HUES64 (cell line): ENCODE measurements at regions not wholly inside any gene's neighbourhood (a gene's known extent, or its start where the extent isn't known, plus 50 kb on each side); places are given as distances from the start of the nearest gene placed in this dataset.
"Not testable (repeated sequence)": the region's sequence is repeated elsewhere in the genome, so short reads cannot be mapped to it uniquely, and the experiment has no call there.

Source experiments
- H3K27ac ChIP-seq: 2 replicates; pipeline ENCODE4 v1.7.0; 2013; ENCODE audit warnings: low read depth, low read length, inconsistent platforms
- H3K27me3 ChIP-seq: 2 replicates; pipeline ENCODE4 v1.6.1; 2013; ENCODE audit warnings: mild to moderate bottlenecking, low read length; ENCODE audit not compliant: insufficient read depth
- H3K36me3 ChIP-seq: 2 replicates; pipeline ENCODE4 v1.6.1; 2013; ENCODE audit warnings: mild to moderate bottlenecking, low read length; ENCODE audit not compliant: insufficient read depth
- H3K4me1 ChIP-seq: 2 replicates; pipeline ENCODE4 v1.6.1; 2013; ENCODE audit warnings: mild to moderate bottlenecking, low read length, moderate library complexity; ENCODE audit not compliant: insufficient read depth
- H3K4me3 ChIP-seq: 2 replicates; pipeline ENCODE4 v1.5.1; 2013; ENCODE audit warnings: mild to moderate bottlenecking, low read length, moderate library complexity
- H3K9ac ChIP-seq: 2 replicates; pipeline ENCODE4 v1.6.1; 2013; ENCODE audit warnings: mild to moderate bottlenecking, low read depth, low read length
- H3K9me3 ChIP-seq: 2 replicates; pipeline ENCODE4 v1.6.1; 2013; ENCODE audit warnings: low read depth, low read length; ENCODE audit not compliant: insufficient read depth
- WGBS: fragments of 150-250, 120-280 bp; methylation state at CpG from one replicate; pipeline ENCODE4 v1.1.7; 2013; ENCODE audit warnings: missing lambda C conversion rate; 5-methylcytosine and 5-hydroxymethylcytosine counted together

GRCh38 chr2:237234268-237234667, 148.6 kb downstream of the COPS8 start:
- Histone ChIP-seq H3K27ac (no peak overlapping the region), H3K27me3 (no peaks in the 10 kb centered on the region), H3K9me3 (no peaks in the 10 kb centered on the region), H3K4me1 (no peaks in the 10 kb centered on the region), H3K9ac (no peak overlapping the region), H3K4me3 (no peak overlapping the region), H3K36me3 (no peaks in the 10 kb centered on the region)
- 98% methylated on average over 2 of the region's 2 CpGs for whole genome bisulfite sequencing

DNA sequence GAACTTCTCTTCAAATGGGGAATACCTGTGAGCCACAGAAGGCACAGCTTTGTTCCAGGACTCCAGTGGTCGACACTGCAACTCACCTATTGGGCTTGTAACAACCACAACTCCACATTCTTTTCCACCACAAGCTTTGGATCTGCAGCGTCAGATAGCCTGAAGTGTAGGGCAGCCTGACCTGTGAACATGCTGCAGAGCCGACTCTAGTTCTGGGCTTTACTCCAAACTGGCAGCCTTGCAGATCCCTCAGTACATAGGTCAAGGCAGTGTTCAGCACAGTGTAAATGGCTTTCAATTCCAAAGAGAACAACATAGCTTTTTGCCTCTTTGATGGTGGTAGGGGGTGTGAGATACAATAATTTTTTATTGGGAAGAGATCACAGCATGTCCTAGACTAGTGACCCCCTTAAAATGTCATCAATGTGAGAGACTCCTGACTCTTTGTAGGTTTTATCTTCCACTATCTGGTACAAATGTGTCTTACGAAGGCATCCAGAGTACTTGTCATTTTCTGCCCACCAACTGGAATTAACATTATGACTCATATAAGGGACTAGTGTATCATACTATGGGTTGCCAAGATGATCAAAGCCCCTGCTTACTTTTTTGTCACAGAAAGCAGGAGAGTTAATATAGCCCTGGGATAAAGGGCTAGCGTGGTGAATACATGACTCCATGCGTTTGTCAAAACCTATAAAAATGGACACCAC, 149.8 kb downstream of the COPS8 start:
- Histone ChIP-seq H3K27ac (no peak overlapping the region), H3K4me1 (no peaks in the 10 kb centered on the region), H3K9ac (no peak overlapping the region), H3K27me3 (no peaks in the 10 kb centered on the region), H3K36me3 (no peaks in the 10 kb centered on the region), H3K9me3 (no peaks in the 10 kb centered on the region), H3K4me3 (no peak overlapping the region)
- WGBS: 83% methylated on average over 5 of the region's 6 CpGs

GRCh38 chr2:237236188-237236587, 150.5 kb downstream of the COPS8 start:
- Histone ChIP-seq H3K4me3 (no peak overlapping the region), H3K36me3 (no peaks in the 10 kb centered on the region), H3K9me3 (peaks cover 4% of the 10 kb centered on the region), H3K27ac (no peak overlapping the region), H3K27me3 (no peaks in the 10 kb centered on the region), H3K4me1 (no peaks in the 10 kb centered on the region), H3K9ac (no peak overlapping the region)
- WGBS: 95% methylated on average over 2 of the region's 2 CpGs

DNA sequence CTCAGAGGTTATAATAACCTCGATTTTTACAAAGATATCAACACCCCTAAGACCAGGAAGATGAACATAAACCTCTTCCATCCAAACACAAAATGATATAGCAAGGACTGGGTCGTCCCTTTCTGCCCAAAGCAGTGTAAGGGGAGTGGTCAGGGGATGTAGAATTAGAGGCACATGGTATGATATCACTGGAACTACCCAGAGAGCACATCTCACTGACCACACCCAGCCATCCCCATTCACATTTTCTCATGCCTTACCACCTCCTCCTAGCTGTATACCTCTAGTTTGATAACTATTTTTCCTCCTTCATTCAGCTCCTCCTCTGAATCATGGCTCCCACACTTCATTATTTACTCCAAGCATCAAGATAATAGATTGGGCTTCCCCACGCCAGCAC, 152.6 kb downstream of the COPS8 start:
- H3K27ac ChIP-seq: no peak overlapping the region
- no peak overlapping the region for H3K4me3 ChIP-seq
- H3K9me3 ChIP-seq: peaks cover 12% of the 10 kb centered on the region
- H3K4me1 ChIP-seq: no peaks in the 10 kb centered on the region
- WGBS: 73% methylated on average over 2 of the region's 3 CpGs
- H3K27me3 ChIP-seq: no peaks in the 10 kb centered on the region
- H3K36me3 ChIP-seq: no peaks in the 10 kb centered on the region
- no peak overlapping the region for H3K9ac ChIP-seq

DNA sequence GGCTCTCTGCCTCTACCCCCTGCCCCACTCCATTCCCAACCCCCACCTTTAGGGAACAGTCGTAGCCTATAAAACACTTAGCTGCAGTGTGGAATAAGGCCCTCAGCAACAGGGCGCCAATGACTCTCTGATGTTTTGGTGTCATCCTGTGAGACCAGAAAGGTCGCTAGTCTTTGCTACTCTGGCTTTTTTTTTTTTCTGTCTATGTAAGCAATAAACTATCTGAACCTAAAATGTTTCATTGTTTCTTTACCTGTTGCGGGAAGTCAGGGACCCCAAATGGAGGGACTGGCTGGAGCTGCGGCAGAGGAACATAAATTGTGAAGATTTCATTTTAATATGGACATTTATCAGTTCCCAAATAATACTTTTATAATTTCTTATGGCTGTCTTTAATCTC, 154.6 kb downstream of the COPS8 start:
- Histone ChIP-seq H3K27ac (no peak overlapping the region), H3K4me1 (no peaks in the 10 kb centered on the region), H3K27me3 (no peaks in the 10 kb centered on the region; the same call in 1 of the 2 replicates), H3K9me3 (peaks cover 12% of the 10 kb centered on the region), H3K9ac (no peak overlapping the region), H3K4me3 (no peak overlapping the region), H3K36me3 (no peaks in the 10 kb centered on the region)
- WGBS: 96% methylated on average over 3 of the region's 5 CpGs

DNA sequence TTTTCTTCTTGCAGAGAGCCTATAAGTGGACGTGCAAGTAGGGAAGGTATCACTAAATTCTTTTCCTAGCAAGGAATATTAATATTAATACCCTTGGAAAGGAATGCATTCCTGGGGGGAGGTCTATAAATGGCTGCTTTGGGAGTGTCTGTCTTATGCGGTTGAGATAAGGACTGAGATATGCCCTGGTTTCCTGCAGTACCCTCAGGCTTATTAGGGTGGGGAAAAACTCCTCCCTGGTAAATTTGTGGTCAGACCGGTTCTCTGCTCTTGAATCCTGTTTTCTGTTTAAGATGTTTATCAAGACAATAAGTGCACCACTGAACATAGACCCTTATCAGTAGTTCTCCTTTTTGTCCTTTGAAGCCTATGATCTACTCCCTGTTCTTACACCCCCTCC, 155.2 kb downstream of the COPS8 start:
- H3K27me3 ChIP-seq, H3K36me3 ChIP-seq, H3K4me3 ChIP-seq, H3K9ac ChIP-seq, H3K27ac ChIP-seq, H3K4me1 ChIP-seq: not testable (repeated sequence)
- peaks cover 12% of the 10 kb centered on the region for H3K9me3 ChIP-seq
- 100% methylated on average over 2 of the region's 3 CpGs for WGBS

- WGBS: 92% methylated on average over 1 of the region's 1 CpG
- Histone ChIP-seq H3K27me3 (no peaks in the 10 kb centered on the region; the same call in 1 of the 2 replicates), H3K4me3 (no peak overlapping the region), H3K9me3 (peaks cover 12% of the 10 kb centered on the region), H3K9ac (no peak overlapping the region), H3K27ac (no peak overlapping the region), H3K4me1 (no peaks in the 10 kb centered on the region), H3K36me3 (no peaks in the 10 kb centered on the region)
Measured at GRCh38 chr2:237242091-237242536, 156.4 kb downstream of the COPS8 start.

GRCh38 chr2:237243487-237243886, 157.8 kb downstream of the COPS8 start:
- H3K4me1 ChIP-seq: no peaks in the 10 kb centered on the region
- no peaks in the 10 kb centered on the region for H3K36me3 ChIP-seq
- peaks cover 12% of the 10 kb centered on the region for H3K9me3 ChIP-seq
- no peak overlapping the region for H3K27ac ChIP-seq
- no peak overlapping the region for H3K9ac ChIP-seq
- H3K27me3 ChIP-seq: no peaks in the 10 kb centered on the region; the same call in 1 of the 2 replicates
- WGBS: 93% methylated on average over 2 of the region's 2 CpGs
- H3K4me3 ChIP-seq: no peak overlapping the region

DNA sequence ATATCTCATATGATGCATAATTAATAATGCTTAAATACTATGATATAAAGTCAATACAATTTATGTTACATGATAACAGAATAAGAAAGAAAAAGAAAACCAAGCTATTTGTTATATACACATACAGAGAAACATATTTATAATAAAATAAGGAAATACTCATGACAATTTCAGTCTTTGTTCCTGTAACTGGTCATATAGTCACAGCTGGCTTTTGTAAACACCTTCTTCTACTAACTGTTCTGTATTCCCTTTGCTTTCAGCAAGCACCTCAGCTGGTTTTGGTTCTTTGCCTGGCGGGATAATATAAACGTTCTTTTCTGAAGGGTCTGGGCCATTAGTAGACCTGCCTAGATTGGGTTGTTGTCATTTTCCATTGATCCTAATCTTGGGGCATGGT, 158.5 kb downstream of the COPS8 start:
- Histone ChIP-seq H3K27ac (no peak overlapping the region), H3K27me3 (no peaks in the 10 kb centered on the region; the same call in 1 of the 2 replicates), H3K4me3 (no peak overlapping the region), H3K4me1 (no peaks in the 10 kb centered on the region), H3K9ac (no peak overlapping the region), H3K36me3 (no peaks in the 10 kb centered on the region), H3K9me3 (peaks cover 12% of the 10 kb centered on the region)
- 94% methylated on average over 2 of the region's 2 CpGs for whole genome bisulfite sequencing

DNA sequence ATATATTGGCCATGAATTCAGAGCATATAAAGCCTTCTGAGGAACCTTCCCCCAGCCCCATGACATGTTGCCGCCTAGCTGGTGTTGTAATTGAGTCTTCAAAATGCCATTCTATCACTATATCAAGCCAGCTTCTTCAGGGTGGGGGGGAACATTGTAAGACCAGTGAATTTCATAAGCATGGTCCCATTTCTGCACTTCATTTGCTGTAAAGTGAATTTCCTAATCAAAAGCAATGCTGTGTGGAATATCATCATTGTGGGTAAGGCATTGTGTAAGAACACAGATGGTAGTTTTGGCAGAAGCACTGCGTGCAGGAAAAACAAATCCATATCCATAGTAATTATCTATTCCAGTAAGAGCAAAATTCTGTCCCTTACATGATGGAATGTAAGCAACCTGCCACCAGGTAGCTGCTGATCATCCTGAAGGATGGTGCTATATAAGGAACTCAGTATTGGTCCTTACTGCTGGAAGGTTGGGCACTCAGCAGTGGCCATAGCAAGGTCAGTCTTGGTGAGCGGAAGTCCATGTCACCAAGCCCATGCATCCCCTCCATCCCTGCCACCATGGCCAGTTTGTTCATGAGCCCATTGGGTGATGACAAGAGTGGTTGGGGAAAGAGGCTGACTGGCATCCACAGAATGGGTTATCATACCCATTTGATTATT, 159.4 kb downstream of the COPS8 start:
- Histone ChIP-seq H3K36me3 (no peaks in the 10 kb centered on the region), H3K4me3 (no peak overlapping the region), H3K4me1 (no peaks in the 10 kb centered on the region), H3K27ac (no peak overlapping the region), H3K9ac (no peak overlapping the region), H3K9me3 (peaks cover 12% of the 10 kb centered on the region), H3K27me3 (no peaks in the 10 kb centered on the region; the same call in 1 of the 2 replicates)
- WGBS: 88% methylated on average over 1 of the region's 3 CpGs

DNA sequence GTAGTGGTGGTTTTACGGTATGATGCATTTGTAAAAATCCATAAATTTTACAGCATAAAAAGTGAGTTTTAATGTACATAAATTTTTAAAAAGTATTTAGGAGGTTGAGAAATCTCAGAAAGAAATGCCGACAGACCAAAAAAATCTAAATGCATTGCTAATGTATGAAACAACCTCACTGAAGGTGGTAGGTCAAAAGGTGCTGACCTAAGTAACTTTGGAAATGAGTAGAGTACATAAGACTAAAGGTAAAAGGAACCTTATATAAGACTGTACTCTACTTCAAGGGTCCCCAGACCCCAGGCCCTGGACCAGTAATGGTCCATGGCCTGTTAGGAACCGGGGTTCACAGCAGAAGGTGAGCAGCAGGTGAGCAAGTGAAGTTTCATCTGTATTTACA, 163.4 kb downstream of the COL6A3 start:
- Histone ChIP-seq H3K4me3 (no peak overlapping the region), H3K9ac (no peak overlapping the region), H3K36me3 (no peaks in the 10 kb centered on the region), H3K27me3 (no peaks in the 10 kb centered on the region), H3K9me3 (no peaks in the 10 kb centered on the region), H3K27ac (no peak overlapping the region), H3K4me1 (peaks cover 3% of the 10 kb centered on the region; the same call in 1 of the 2 replicates)
- 99% methylated on average over 3 of the region's 3 CpGs for WGBS
